ENCODE measurements at regions not wholly inside any gene's neighbourhood (a gene's known extent, or its start where the extent isn't known, plus 50 kb on each side); places are given as distances from the start of the nearest gene placed in this dataset.
A peak's percentile ranks its signal among the peaks of the same experiment; 100 is the strongest.
"Not testable (repeated sequence)": the region's sequence is repeated elsewhere in the genome, so short reads cannot be mapped to it uniquely, and the experiment has no call there.

DNA sequence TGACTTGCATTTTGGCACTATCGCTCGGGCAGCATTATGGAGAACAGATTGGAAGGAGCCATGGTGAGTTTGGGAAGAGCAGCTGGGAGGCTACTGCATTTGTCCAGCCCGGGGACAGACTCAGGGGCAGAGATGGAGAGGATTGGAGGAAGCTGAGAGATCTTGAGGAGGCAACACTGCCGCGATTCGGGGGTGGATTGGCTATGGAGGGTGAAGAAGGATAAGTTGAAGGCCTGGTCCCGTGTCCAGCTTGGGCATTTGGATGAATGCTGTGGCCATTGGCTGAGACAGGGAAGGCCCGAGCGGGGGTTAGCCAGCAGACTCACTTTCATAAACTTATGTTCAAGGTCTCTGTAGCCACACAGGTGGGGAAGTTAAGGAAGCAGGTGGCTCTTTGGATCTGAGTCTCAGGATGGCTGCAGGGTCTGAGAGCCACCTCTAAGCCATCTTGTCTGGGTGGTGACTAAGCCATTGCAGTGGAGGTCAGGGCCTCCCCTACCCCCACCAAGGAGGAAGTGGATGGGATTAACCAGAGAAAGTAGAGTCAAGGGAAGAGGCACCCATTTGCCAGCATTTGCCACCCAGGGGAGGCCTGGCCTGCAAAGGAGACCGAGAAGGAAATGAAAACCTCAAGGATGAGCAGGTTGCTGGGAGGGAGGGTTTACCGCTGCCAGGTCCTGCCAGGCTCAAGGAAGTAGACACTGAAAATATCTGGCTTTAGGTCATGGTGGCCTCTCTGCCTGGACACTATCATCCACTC lies 144.0 kb upstream of the TLE3 start:
- DNase-seq, result peak; percentile 7

DNA sequence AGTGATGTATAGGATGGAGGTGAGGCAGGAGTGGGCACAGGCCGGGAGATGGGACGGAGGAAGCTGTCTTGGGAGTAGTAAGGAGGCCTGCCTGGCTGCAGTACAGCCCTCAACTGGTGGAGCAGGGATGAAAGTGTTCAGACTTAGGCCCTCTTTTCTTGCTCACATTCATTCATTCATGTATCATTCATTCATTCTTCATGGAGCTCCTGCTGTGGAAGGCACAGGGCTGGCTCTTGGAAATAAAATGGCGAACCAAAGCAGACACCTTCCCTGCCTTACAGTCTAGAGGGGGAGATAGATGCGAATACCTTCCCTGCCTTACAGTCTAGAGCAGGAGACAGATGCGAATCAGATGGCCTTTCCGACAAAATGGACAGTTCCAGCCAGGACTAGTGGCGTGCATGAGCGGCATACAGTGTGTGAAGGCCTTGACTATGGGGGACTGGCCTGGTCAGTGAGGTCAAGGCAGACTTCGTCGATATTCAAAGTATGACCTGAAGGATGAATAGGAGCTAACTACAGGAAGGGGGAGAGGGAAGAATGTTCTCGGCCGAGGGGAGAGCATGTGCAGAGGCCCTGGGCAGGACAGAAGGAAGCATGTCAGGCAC lies 143.2 kb upstream of the TLE3 start:
- peak; percentile 3 for DNase-seq

DNA sequence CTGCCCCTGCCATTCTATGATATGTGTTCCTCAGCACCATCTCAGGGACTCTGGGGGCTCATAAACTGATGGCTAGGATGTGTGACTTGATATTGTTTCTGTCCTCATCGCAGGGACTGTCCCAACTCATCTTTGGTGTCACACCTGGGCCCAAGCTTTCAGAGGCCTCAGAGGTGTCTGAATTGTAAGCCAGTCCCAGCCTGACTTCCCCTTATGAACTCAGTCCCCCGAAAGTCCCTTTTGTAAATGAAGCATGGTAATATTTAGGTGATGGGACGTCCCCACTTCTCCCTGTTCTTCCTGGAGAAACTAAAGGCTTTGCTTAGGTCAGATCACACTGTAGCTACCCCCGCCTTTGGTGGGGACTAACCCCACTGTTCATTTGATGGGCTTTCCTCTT lies 142.4 kb upstream of the TLE3 start:
- no peak for DNase-seq

DNA sequence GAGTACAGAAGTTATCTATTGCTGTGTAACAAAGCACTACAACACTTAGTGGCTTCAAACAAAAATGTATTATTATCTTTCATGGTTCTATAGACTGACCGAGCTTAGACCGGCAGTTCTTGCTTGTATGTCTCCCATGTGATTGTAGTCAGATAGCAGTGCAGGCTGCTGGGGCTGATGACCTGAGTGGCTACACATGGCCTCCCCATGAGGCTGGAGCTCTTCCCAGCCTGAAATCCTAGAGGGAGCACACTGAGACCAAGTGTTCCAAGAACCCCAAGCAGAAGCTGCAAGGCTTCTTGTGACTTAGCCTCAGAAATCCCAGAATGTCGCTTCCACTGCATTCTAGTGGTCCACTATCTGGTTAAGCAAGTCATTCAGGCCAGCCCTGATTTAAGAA lies 141.2 kb upstream of the TLE3 start:
- no peak for DNase-seq

DNA sequence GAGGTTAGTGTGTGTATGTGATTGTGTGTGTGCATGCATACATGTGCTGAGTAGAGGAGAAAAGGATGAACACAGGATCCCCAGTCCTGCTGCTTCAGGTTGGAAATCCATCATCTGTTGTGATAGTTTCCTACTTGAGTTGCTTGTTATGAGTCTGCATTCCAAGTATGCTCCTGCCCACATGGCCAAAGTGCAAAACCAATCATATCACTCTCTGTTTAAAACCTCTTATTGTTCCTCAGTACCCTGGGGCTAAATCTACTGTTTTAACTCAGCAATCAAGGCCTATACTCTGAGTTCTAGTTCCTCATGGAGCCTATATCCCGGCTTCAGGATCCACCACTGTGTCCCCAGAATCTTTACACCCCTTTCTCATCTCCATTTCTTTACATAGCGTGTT lies 139.9 kb upstream of the TLE3 start:
- no peak for DNase-seq

DNA sequence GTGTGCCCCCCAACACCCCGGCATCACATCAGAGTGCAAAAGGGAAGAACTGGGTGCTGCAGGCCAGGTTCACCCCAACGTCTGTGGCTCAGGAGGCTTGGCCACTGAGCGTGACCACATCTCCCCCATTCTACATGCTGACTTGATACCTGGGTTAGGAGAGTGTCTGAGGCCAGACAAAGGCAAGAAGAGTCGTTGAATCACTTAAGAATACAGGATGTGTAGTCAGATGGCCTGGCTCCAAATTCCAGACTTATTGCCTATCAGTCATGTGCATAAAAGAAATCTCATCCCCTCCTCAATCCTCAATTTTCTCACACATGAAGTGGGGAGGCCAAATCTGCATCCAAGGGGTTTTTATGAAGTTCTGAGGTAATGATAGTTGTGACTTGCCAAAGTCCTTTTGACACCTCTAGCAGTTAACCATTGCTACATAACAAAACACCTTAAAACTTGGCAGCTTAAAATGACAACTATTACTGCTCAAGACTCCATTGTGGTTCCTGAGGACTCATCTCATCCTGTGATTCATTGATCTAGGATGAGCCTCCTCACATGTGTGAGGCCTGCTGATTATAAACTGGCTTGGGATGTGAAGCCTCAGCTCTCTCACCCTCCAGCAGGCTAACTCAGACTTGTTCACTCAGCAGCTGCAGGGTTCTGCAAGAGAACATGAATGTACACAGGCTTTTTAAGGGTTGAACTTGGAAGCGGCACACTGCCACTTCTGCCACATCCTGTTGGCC lies 138.8 kb upstream of the TLE3 start:
- DNase-seq, result peak; percentile 16

DNA sequence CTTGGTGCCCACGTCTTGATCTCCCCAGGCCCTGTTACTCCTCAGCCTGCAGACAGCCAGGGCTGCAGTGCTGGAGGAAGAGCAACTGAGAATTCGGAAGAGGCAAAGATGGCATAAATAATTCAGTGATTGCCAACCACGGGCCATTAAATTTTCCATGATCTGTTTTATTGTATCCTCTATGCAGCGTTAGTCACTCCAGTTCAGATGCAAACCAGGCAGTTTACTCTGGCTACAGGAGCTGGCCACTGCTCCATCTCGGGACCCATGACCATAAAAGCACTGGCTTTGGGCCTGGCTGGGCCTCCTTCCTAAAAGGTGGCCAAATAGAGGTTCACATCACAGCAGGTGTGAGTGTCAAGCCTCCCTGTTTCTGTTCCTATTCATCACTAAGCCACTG lies 137.6 kb upstream of the TLE3 start:
- DNase-seq, result peak; percentile 17

DNA sequence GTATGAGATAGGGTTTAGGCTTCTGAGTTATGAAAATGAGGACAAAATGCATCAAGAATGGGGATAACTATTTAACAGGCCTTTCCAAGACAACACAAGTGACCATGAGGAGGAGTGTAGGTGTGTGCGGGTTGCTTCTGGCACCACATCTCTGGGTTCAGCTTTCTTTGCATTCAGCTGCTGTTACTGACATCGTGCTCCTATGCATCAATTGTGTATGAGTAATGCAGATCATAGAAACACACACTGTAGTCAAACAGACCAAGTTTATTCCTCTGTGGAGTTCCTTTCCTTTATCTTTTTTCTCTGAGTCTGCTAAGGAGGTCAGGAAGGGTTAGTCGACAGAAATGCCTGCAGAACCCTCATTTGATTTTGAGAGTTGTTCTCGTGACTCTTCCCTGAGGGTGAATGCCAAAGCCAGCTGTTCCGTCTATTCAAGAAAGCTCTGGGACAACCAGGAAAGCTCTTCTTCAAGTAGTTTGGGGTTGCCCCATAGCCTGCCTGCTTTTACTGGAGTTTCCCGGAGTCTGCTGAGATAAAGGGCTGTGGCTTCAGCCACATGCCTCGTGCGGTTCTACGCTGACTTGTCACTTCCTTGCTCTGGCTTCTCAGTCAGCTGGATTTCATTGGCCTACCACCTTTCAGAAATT lies 136.7 kb upstream of the TLE3 start:
- peak; percentile 50 for DNase-seq

DNA sequence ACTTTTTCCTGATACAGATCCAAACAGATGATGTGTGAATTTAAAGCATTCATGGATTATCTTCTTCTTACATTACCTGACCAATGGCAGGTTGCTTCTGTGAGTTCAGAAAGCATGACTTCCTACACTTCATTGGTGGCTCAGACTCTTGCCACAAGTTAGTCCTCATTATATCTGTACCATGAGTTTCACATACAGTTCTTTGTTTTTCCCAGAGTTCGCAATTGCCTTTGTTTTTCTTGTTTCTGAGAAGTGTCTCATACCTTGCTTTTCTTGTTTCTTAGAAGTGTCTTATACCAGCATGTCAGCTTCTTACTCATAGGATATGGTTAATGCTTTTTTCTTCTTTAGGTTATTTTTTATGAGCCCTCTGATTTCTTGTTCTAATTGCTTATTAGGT lies 133.8 kb upstream of the TLE3 start:
- no peak for DNase-seq

DNA sequence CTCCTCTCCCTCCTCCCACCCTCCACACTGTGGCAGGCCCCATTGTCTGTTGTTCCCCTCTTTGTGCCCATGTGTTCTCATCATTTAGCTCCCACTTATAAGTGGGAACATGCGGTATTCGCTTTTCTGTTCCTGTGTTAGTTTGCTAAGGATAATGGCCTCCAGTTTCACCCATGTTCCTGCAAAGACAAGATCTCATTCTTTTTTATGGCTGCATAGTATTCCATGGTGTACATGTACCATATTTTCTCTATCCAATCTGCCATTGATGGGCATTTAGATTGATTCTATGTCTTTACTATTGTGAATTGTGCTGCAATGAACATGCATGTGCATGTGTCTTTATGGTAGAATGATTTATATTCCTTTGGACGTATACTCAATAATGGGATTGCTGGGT lies 130.2 kb upstream of the TLE3 start:
- not testable (repeated sequence) for DNase-seq

DNA sequence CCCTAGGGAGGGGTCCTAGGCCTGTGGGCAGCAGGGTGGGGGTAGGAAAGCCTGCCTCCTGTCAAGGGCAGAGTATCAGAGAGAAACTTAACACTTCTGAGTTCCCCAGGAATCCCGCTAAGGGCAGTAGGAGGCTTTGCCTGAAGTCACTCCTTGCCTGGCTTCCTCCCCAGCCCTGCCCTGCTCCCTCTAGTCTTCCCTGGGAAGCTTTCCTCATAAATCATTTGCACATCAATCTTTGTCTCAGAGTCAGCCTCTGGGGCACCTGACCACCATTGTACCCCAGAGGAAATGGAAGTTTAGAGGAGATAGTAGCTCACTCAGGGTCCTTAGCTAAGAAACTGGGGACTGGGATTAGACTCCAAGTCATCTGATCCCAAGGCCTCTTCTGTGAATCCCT lies 129.4 kb upstream of the TLE3 start:
- DNase-seq, result no peak

DNA sequence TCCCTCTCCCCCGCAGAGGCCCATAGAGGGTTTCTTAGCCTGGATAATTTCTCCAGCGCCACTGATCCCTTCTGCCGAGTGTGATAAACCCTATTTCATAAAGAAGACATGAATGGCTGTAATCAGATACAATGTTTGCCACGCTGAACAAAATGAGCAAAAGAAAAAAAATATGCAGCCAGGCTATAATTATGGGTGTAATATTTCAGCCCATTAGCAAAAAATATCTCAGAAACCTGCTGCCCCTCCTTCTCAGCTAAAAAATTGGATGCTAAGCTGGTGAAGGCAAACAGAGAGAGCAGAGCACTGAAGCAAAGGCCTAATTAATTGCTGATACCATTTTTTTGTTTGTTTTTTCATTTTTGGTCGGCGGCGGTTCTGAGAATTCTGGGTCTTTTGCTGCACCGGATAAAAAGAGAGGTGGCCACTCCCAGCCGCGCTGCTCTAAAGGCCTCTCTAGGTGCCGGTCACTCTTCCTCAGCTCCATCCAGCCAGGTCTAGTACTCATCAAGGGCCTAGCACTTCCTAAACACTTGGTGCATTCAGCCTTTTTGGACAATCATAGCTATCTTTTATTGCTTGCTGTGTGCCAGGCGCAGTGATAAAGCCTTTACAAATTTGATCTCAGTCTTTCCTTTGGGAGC lies 128.7 kb upstream of the TLE3 start:
- peak; percentile 2 for DNase-seq

DNA sequence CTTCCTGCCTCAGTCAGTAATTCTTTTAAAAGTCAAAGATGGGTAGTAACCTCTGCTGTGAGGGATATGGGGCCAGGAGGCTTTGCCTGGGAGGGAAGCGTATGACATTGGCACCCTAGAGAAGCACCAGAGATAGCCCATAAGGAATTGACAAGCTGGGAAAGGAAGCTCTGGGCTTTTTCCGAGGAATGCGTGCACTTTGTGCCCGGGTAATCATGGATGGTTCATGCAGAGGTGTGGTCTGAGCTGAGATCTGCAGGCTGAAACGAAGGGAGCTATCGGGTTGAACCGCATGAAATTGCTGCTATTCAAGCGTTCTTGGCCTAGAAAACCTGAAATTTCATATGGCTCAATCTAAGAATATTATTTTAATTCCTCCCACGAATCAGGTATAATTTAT lies 127.7 kb upstream of the TLE3 start:
- DNase-seq, result peak; percentile 5

DNA sequence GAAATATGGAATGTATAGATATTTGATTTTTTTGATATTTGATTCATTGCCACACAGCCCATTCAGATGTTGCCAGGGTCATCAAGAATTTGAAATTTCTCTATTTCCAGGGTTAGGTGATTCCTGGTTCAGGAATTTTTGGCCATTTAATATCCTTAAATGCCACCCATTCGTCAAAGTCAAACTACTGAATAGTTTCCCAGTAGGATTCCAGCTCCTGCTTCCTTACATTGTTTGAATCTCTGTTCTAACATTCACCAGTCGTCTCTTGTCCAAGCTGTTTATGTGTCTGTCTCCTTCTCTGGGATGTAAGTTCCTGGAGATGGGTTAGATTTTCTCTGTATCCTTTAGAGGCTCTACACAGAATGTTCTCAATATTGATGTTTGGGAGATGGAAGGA lies 124.9 kb upstream of the TLE3 start:
- no peak for DNase-seq

DNA sequence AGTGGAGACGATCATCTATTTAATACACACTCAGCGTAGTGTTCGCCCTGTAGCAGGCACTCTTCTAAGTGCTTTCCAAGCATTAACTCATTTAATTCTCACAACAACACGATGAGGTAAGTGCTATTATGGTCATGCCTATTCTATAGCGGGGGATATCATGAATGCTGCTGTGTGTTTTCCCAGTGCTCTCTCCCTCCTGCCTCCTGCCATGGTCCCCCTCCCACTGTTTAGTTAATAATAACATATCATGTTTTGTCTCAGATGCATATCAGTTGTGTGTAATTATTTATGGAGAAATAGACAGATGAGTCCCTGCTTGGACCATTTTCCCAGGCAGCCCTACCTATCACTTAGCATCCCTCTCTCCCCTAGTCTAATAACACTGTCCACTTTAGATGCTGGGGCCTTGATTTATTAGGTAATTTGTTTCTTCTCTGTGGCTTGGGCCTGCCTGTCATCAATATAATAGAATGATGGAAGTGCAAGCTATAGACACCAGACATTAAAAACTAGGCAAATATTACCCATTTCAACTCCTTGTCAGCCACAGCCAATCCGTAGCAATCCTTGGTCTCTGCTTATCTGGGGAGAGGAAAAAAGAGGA lies 122.9 kb upstream of the TLE3 start:
- DNase-seq, result peak; percentile 11

DNA sequence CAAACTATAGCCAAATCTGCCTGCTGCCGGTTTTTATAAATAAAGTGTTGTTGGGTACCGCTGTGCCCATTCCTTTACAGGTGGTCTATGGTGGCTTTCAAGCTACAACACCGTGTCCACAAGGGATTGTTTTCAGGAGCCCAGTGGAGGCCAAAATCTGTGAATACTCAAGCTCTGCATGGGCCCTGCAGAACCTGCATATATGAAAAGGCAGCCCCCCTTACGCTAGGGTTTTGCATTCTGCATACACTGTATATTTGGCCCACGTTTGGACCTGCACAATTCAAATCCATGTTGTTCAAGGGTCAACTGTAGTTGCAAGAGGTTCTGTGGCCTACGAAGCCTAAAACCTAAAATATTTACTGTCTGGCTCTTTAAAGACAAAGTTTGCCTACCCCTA lies 122.2 kb upstream of the TLE3 start:
- DNase-seq, result peak; percentile 11

DNA sequence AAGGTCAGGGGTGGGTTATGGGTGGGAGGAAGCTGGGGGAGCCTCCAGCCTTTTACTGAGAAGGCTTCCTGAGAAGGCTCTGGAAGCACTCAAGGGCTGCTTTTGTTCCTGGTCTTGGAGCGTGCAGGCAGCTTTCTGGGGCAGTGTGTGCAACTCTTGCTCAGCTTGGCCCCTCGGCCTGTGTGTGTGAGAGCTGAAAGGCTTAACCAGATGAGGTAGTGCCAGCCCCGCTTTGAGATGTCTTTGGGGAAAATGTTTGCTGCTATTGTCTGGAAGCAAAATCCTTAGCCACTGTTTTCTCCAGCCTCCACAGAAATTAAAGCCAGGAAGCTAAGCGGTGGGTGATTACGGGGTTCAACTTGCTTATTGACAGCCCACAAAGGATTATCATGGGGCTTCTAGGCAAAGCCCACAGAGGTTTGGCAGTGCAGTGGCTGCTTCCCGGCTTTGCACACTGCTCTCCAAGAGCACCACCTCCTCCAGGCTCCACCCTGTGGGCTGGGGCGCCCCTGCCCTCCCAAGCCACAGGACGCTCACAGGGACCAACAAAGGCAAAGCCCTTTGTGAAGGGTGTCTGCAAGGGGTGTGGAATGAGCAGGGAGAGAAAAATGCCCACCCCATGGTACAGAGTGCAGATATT lies 121.7 kb upstream of the TLE3 start:
- peak; percentile 83 for DNase-seq

DNA sequence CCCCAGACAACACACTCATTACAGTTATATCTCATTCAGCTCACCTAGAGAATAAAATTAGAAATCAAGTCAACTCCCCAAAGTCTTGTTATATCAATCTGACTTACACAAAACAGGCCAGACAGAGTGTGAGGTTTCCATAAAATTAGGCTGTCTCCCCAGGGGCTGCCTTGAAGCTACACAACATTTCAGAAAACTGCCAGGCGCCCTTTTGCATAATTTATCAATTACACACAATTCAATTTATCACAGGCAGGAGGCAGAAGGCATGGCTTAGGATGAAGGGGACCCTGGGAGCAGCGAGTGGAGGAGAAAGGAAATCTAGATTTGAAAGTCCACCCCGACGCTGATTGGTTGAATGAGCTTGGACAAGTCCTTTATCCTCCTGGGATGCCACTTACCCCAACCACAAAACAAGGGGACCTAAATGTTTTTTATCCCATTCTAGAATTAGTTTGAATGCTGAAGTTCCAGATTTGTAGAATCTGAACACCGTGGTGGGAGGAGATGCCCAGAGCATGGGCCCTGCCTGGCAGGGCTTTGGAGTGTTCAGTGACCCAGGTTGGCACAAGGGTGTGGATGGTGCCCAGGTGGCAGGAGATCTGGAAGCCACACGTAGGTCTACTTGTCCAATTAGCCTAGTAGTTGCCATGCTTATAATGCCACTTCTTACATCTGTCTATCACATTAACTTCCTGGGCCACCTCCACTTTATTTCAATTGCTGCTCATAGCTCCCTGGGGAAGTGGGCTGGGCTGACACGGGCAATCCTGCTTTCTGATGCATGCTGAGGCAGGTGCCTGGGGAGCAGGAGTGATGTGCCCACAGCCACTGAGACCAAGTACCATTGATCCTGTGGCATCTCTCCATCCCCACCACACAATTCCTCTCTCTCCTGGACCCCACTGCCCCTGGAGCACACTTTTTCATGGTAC lies 119.8 kb upstream of the TLE3 start:
- peak; percentile 12 for DNase-seq

DNA sequence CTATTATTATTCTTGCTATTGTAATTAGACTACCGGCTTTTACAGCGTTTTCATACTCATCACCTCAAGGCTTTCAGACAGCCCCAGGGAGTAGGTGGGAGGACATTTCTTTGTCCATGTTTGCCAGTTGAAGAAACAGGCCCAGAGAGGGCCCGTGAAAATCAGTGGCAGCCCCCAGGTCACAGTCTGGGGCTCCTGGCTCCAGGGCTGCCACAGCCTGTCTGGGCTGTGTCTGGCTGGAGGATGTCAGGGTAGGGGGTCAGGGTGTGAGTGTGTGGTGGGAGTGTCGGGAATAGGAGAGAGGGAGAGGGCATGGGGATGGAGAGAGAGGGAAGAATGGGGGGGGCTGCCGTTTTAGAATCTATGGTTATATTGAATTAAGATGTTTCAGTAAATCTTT lies 118.2 kb upstream of the TLE3 start:
- no peak for DNase-seq

DNA sequence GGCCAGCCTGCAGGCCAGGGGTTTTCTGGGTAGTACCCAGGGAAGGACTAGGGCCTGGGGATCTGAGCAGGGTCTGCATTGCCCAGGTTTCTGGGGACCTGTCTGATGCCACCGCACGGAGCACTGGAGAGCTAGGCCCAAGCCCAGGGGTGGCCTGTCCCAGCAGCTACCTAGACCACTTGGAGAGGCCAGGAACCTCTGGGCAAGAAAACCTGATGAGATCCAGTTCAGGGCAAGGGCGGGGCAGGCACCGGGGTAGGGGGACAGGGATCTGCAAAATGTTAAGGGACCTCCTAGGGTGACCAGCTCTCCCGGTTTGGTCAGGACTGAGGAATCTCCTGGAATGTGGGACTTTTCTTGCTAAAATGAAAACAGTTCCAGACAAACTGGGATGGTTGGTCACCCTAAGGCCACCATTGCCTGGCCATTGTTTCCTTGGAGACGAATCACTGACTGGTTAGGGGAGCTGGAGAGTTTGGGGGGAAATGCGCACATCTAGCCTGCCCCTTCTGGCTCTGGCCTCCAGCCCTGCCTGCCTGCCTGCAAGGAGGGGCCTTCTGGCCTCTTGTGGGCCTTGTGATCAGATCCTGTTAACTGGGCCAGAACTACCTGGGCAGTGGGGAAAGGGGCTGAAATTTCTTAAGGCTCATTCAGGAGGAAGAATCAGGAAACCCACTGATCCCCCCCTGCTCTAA lies 117.4 kb upstream of the TLE3 start:
- peak; percentile 11 for DNase-seq

Measured in femur (tissue), 1 donor.